ENCODE measurements at regions not wholly inside any gene's neighbourhood (a gene's known extent, or its start where the extent isn't known, plus 50 kb on each side); places are given as distances from the start of the nearest gene placed in this dataset.

GRCh38 chr3:34724916-34725499, 914.3 kb upstream of the ARPP21 start:
- Histone ChIP-seq H3K36me3 (ENCODE audit: control insufficient read depth, insufficient read depth, low read length) (no peaks in the 10 kb centered on the region), H3K4me3 (ENCODE audit: low read depth in 2 of 2, low read length in 2 of 2) (no peak overlapping the region), H3K9me3 (ENCODE audit: control insufficient read depth, insufficient read depth, low read depth, low read length) (no peaks in the 10 kb centered on the region), H3K27me3 (ENCODE audit: control insufficient read depth, insufficient read depth, low read length) (no peaks in the 10 kb centered on the region), H3K27ac (ENCODE audit: low read length) (no peak overlapping the region), H3K4me1 (ENCODE audit: control insufficient read depth, insufficient read depth, low read length) (no peaks in the 10 kb centered on the region)
- BruUV-seq (replicated peaks): no TSS peak
- intact Hi-C loops (cut with micrococcal nuclease; ENCODE audit: unreplicated experiment): no loop called here
- in situ Hi-C loops (cut with HindIII; ENCODE audit: low pct_unique_long_range_greater_than_20kb, low sequenced_read_pairs): no loop called here
- ATAC-seq: no peak
- DNase-seq (ENCODE audit: low read depth, low spot score): no peak
- POLR2A ChIA-PET: no interaction called here
- CTCF ChIA-PET: no interaction called here
- TF ChIP-seq CTCF (IDR thresholded peaks at IDR 0.05) (no peak), REST (IDR thresholded peaks at IDR 0.05; ENCODE audit: insufficient read depth in 1 of 2, low read depth in 2 of 2, low read length in 1 of 2) (no peak), TCF7L2 (IDR thresholded peaks at IDR 0.05; ENCODE audit: low read depth, low read length) (no peak), POLR2AphosphoS5 (IDR thresholded peaks at IDR 0.05; ENCODE audit: low read depth, low read length) (no peak)

DNA sequence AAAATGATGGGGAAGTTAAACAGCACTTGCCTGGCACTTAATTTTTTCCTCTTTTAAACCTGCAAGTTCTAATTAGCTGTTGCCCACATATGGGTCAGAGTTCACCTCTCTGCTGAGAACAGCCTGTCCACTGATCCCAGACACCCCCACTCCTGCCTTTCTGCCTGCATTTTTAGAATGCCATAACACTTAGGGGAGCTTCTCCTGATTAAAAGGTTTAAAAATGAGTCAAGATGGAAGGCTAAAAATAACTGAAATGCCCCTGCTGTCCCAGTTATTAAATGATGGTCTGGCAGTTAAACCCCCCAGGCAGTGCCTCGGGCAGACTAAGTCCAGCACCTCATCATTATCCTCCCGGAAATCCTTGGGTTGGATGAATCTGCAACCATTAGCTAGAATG, 913.6 kb upstream of the ARPP21 start:
- CTCF ChIA-PET: no interaction called here
- BruUV-seq (replicated peaks): no TSS peak
- intact Hi-C loops (cut with micrococcal nuclease; ENCODE audit: unreplicated experiment): no loop called here

More for the DNA sequence above, 913.6 kb upstream of the ARPP21 start:
- POLR2A ChIA-PET: no interaction called here
- ATAC-seq (no peak), DNase-seq (ENCODE audit: low read depth, low spot score) (no peak)
- in situ Hi-C loops (cut with HindIII; ENCODE audit: low pct_unique_long_range_greater_than_20kb, low sequenced_read_pairs): no loop called here
- Histone ChIP-seq H3K36me3 (ENCODE audit: control insufficient read depth, insufficient read depth, low read length) (no peaks in the 10 kb centered on the region), H3K27me3 (ENCODE audit: control insufficient read depth, insufficient read depth, low read length) (no peaks in the 10 kb centered on the region), H3K4me3 (ENCODE audit: low read depth in 2 of 2, low read length in 2 of 2) (no peak overlapping the region), H3K4me1 (ENCODE audit: control insufficient read depth, insufficient read depth, low read length) (no peaks in the 10 kb centered on the region), H3K9me3 (ENCODE audit: control insufficient read depth, insufficient read depth, low read depth, low read length) (no peaks in the 10 kb centered on the region), H3K27ac (ENCODE audit: low read length) (no peak overlapping the region)
- TF ChIP-seq TCF7L2 (IDR thresholded peaks at IDR 0.05; ENCODE audit: low read depth, low read length): no peak
- no peak for TF ChIP-seq SIN3A (IDR thresholded peaks at IDR 0.05; ENCODE audit: borderline replicate concordance, insufficient read depth, low read depth, low read length)
- TF ChIP-seq REST (IDR thresholded peaks at IDR 0.05; ENCODE audit: insufficient read depth in 1 of 2, low read depth in 2 of 2, low read length in 1 of 2): no peak
- no peak for TF ChIP-seq CTCF (IDR thresholded peaks at IDR 0.05)
- TF ChIP-seq POLR2AphosphoS5 (IDR thresholded peaks at IDR 0.05; ENCODE audit: low read depth, low read length): no peak
